OCI-LY7 (cell line): ENCODE measurements at regions not wholly inside any gene's neighbourhood (a gene's known extent, or its start where the extent isn't known, plus 50 kb on each side); places are given as distances from the start of the nearest gene placed in this dataset.

Source experiments
- BruUV-seq: library from RNA; stranded (reverse); fragments of 400-500 nt; replicated peaks from 2 replicates; lab custom pipeline; 2021; lab: Mats Ljungman, UMichigan
- CTCF ChIA-PET: fragments of 300-600 bp; sonication (Branson Sonifier 250); formaldehyde crosslinking; loops from one replicate; lab custom pipeline; 2022; ENCODE audit warnings: antibody characterized with exemption; ENCODE audit not compliant: unreplicated experiment; lab: Charles Lee
- POLR2A ChIA-PET: fragments of 300-600 bp; sonication (Branson Sonifier 250); formaldehyde crosslinking; loops from one replicate; lab custom pipeline; 2022; ENCODE audit warnings: antibody characterized with exemption; lab: Charles Lee
- DNase-seq: peaks from one replicate; pipeline ENCODE4 v3.0.0-alpha.2; 2015; ENCODE audit warnings: low spot score
- H2AFZ ChIP-seq: fragments of 200-600 bp; sonication (generic), shearing (Covaris generic); 2 replicates; pipeline ENCODE4 v1.6.1; 2014; ENCODE audit warnings: mild to moderate bottlenecking, antibody characterized with exemption, low read length, moderate library complexity
- H3K27ac ChIP-seq: fragments of 200-600 bp; sonication (generic); 2 replicates; pipeline ENCODE4 v1.5.1; 2014; ENCODE audit warnings: mixed run types, low read depth, mild to moderate bottlenecking, moderate library complexity, low read length, inconsistent platforms; ENCODE audit not compliant: poor library complexity, severe bottlenecking
- H3K36me3 ChIP-seq: fragments of 200-600 bp; sonication (generic); 2 replicates; pipeline ENCODE4 v1.6.1; 2014; ENCODE audit warnings: mild to moderate bottlenecking, antibody characterized with exemption, low read length, moderate library complexity, mixed read lengths; ENCODE audit not compliant: insufficient read depth
- H3K4me1 ChIP-seq: fragments of 200-600 bp; sonication (generic); 2 replicates; pipeline ENCODE4 v1.5.1; 2014; ENCODE audit warnings: mild to moderate bottlenecking, low read length; ENCODE audit not compliant: insufficient read depth, poor library complexity, severe bottlenecking
- H3K4me2 ChIP-seq: fragments of 200-600 bp; sonication (generic); 2 replicates; pipeline ENCODE4 v1.6.1; 2014; ENCODE audit warnings: mild to moderate bottlenecking, low read length
- H3K4me3 ChIP-seq: fragments of 200-600 bp; sonication (generic); 2 replicates; pipeline ENCODE4 v1.5.1; 2014; ENCODE audit warnings: mild to moderate bottlenecking, low read depth, low read length; ENCODE audit not compliant: poor library complexity, severe bottlenecking
- H3K79me2 ChIP-seq: fragments of 200-600 bp; sonication (generic); 2 replicates; pipeline ENCODE4 v1.6.1; 2016; ENCODE audit warnings: low read depth, mild to moderate bottlenecking, low read length, moderate library complexity, mixed read lengths; ENCODE audit not compliant: insufficient read depth
- H3K9me2 ChIP-seq: fragments of 200-600 bp; sonication (generic); 2 replicates; pipeline ENCODE4 v1.6.1; 2016; ENCODE audit warnings: mild to moderate bottlenecking, low read length, mixed read lengths; ENCODE audit not compliant: insufficient read depth
- H3K9me3 ChIP-seq: fragments of 200-600 bp; sonication (generic); 2 replicates; pipeline ENCODE4 v1.6.1; 2014; ENCODE audit warnings: mild to moderate bottlenecking, mixed run types, low read length, mixed read lengths
- H4K20me1 ChIP-seq: fragments of 200-600 bp; sonication (generic); 2 replicates; pipeline ENCODE4 v1.6.1; 2014; ENCODE audit warnings: mild to moderate bottlenecking, antibody characterized with exemption, low read length, moderate library complexity, mixed read lengths; ENCODE audit not compliant: insufficient read depth
- EZH2phosphoT487 ChIP-seq: fragments of 200-600 bp; sonication (generic); IDR thresholded peaks from 2 replicates; pipeline ENCODE4 v1.6.1; 2018; ENCODE audit warnings: low read depth, borderline replicate concordance, mild to moderate bottlenecking, mixed run types, antibody characterized with exemption, low read length, moderate library complexity, mixed read lengths
- intact Hi-C: fragments of 100-400 bp; cut with micrococcal nuclease; formaldehyde crosslinking; loops from one replicate; pipeline ENCODE4 v1.10.0; 2022; ENCODE audit not compliant: unreplicated experiment
- TF ChIP-seq, protein P1 (sequence below): fragments of 200-600 bp; sonication (generic); conservative IDR thresholded peaks from 2 replicates; pipeline ENCODE4 v1.5.1; 2014; ENCODE audit warnings: mild to moderate bottlenecking, antibody characterized with exemption, low read length, moderate library complexity, mixed read lengths

DNA sequence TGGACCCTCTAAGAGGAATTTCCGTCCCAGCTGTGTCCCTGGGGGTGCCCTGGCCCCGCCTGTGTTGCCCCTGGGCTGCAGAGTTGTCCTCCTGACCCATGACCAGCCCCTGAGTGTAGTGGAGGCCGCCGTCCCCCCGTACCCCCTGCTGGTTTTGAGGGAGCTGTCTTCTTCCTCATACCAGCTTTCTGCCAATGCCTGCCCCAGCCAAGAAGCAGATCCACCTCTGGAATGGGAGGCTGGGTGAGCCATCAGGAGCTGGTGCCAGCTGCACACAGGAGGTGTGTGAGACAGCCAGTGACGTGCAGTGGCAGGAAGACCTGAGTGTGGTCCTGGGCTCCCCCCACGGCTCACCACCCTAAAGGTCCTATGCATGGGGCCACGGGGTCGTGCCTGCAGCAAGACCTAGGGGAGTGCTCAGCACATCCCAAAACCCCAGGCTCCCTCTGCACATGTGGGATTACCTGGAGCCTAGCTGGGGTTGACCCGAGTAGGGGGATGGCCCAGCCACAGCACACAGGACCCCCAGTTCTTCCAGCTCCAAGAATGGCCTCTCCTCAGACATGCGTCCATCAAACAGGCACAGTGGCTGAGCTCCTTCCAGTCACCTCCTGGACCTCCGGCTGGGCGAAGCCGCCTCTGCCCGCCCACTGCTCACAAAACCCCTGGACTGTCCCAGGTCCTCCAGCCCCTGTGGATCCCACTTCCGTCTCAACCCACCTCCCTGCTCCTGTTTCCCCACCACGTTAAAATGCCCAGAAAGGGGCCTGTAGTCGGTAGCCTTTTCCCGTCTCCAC lies 647.6 kb downstream of the BRD1 start:
- no peaks in the 10 kb centered on the region for H3K4me1 ChIP-seq
- no peak for TF ChIP-seq EZH2phosphoT487
- TF ChIP-seq, protein P1, sequence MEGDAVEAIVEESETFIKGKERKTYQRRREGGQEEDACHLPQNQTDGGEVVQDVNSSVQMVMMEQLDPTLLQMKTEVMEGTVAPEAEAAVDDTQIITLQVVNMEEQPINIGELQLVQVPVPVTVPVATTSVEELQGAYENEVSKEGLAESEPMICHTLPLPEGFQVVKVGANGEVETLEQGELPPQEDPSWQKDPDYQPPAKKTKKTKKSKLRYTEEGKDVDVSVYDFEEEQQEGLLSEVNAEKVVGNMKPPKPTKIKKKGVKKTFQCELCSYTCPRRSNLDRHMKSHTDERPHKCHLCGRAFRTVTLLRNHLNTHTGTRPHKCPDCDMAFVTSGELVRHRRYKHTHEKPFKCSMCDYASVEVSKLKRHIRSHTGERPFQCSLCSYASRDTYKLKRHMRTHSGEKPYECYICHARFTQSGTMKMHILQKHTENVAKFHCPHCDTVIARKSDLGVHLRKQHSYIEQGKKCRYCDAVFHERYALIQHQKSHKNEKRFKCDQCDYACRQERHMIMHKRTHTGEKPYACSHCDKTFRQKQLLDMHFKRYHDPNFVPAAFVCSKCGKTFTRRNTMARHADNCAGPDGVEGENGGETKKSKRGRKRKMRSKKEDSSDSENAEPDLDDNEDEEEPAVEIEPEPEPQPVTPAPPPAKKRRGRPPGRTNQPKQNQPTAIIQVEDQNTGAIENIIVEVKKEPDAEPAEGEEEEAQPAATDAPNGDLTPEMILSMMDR, result no peak

DNA sequence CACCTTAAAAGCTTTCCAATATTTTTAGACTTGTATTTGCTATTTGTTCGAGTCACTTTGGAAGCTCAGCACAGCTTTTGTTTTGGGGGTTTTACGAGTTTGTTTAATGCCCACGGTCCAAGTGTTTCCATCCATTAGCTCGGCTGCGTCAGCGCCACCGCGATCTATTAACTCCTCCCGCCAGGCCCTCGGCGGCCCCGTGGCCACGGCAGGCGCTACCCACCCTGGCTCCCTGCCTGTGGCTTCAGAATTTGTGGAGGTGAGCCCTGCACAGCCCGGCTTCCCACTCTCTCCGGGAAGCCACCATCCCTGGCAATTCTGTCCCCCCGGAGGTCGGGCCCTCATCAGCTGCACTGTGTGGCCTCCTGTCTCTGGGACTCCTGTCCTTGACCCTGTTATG lies 648.5 kb downstream of the BRD1 start:
- no peaks in the 10 kb centered on the region for H3K79me2 ChIP-seq
- H3K36me3 ChIP-seq, result no peaks in the 10 kb centered on the region
- intact Hi-C loops, result no loop called here
- H3K4me3 ChIP-seq, result no peak overlapping the region
- H3K4me1 ChIP-seq, result no peaks in the 10 kb centered on the region
- BruUV-seq, result no TSS peak
- ChIA-PET CTCF (no interaction called here), POLR2A (no interaction called here)
- no peak overlapping the region for H3K27ac ChIP-seq
- H4K20me1 ChIP-seq, result no peaks in the 10 kb centered on the region
- DNase-seq, result no peak
- H3K9me3 ChIP-seq, result no peaks in the 10 kb centered on the region
- no peak overlapping the region for H3K4me2 ChIP-seq
- no peak overlapping the region for H2AFZ ChIP-seq
- no peaks in the 10 kb centered on the region for H3K9me2 ChIP-seq
- no peak for TF ChIP-seq EZH2phosphoT487
- TF ChIP-seq, protein P1, result no peak

More for the DNA sequence above, 647.6 kb downstream of the BRD1 start:
- DNase-seq, result no peak
- BruUV-seq, result no TSS peak
- H3K79me2 ChIP-seq, result no peaks in the 10 kb centered on the region
- H3K9me2 ChIP-seq, result no peaks in the 10 kb centered on the region
- ChIA-PET CTCF (no interaction called here), POLR2A (interaction anchor here (0.6 kb wide), 1 partner anchor 713 kb away, joined by 3 read pairs; no protein-coding TSS in a partner anchor)
- no peak overlapping the region for H3K4me2 ChIP-seq
- H3K4me3 ChIP-seq, result no peak overlapping the region
- H4K20me1 ChIP-seq, result no peaks in the 10 kb centered on the region
- no peaks in the 10 kb centered on the region for H3K9me3 ChIP-seq
- no peaks in the 10 kb centered on the region for H3K36me3 ChIP-seq
- intact Hi-C loops, result no loop called here
- no peak overlapping the region for H2AFZ ChIP-seq
- H3K27ac ChIP-seq, result no peak overlapping the region
